ENCODE measurements at regions not wholly inside any gene's neighbourhood (a gene's known extent, or its start where the extent isn't known, plus 50 kb on each side); places are given as distances from the start of the nearest gene placed in this dataset.

DNA sequence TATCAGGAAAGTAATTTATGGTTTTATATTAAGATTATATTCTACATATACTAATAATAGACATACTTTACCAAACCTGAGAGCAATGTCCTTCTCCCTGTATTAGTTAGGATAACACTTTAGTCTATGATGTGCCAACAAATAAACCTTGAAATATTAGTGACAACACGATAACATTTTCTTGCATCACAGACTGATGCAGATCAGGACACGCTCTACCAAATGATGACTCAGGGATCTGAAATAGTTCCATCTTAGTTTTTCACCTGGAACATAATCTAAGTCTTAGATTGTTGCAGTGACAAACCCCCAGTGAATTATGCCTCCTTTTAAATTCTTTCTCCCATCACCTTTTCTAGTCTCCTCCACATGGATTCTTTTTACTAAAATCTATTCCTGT is 214.2 kb downstream of the CLCN4 start:
- WGBS, 2 experiments (ENCODE audit: extremely low coverage in 2 of 2, insufficient read length in 1 of 2) = no CpG with 5 or more reads among the region's 2 CpGs

More for the DNA sequence above, 214.2 kb downstream of the CLCN4 start:
- Histone ChIP-seq H3K56ac (ENCODE audit: extremely low read depth, insufficient read depth, low read length) (no peak overlapping the region), H2BK20ac (ENCODE audit: low read depth, low read length) (no peak overlapping the region), H3K79me1 (ENCODE audit: low read depth in 1 of 2, low read length in 2 of 2) (no peaks in the 10 kb centered on the region), H3K4me2 (ENCODE audit: low read depth, low read length) (no peak overlapping the region), H2AFZ (replicated peaks; ENCODE audit: low read length, poor library complexity) (no peak overlapping the region), H2BK15ac (ENCODE audit: low read depth, low read length) (no peak overlapping the region), H2BK120ac (ENCODE audit: low read depth, low read length) (no peak overlapping the region), H2BK5ac (ENCODE audit: low read depth, low read length, poor library complexity, severe bottlenecking) (no peak overlapping the region), H4K20me1 (ENCODE audit: insufficient read depth, low read length) (no peaks in the 10 kb centered on the region), H3K9me1 (ENCODE audit: insufficient read depth, low read length) (no peaks in the 10 kb centered on the region), H3K36me3 (ENCODE audit: control insufficient read depth, insufficient read depth, low read length) (no peaks in the 10 kb centered on the region), H3K27me3 (ENCODE audit: control insufficient read depth, insufficient read depth, low read length) (no peaks in the 10 kb centered on the region), H3K4me1 (ENCODE audit: control insufficient read depth, insufficient read depth, low read length) (no peaks in the 10 kb centered on the region), H4K5ac (ENCODE audit: low read depth, low read length) (no peak overlapping the region), H3K4me3 (ENCODE audit: insufficient read depth, low read depth, low read length) (no peak overlapping the region), H4K91ac (ENCODE audit: insufficient read depth, low read depth, low read length) (no peak overlapping the region), H2AK9ac (replicated peaks; ENCODE audit: low read depth, low read length, poor library complexity) (no peak overlapping the region), H3K18ac (ENCODE audit: low read depth, low read length) (no peak overlapping the region), H4K8ac (ENCODE audit: low read depth in 2 of 2, low read length in 2 of 2) (no peak overlapping the region), H3K27ac (ENCODE audit: insufficient read depth, low read length) (no peak overlapping the region), H3K14ac (replicated peaks; ENCODE audit: low read depth, low read length) (no peak overlapping the region), H3K4ac (ENCODE audit: low read depth, low read length) (no peak overlapping the region), H2AK5ac (ENCODE audit: low read depth, low read length) (no peak overlapping the region), H3K9ac (ENCODE audit: low read depth, low read length) (no peak overlapping the region), H3K23ac (ENCODE audit: low read depth, low read length) (no peak overlapping the region), H3K9me3 (ENCODE audit: control insufficient read depth, insufficient read depth, low read length) (peaks cover 3% of the 10 kb centered on the region)
- ChIA-PET CTCF (no interaction called here), POLR2A (ENCODE audit: unreplicated experiment) (no interaction called here)
- BruUV-seq (replicated peaks) = no TSS peak
- ATAC-seq (ENCODE audit: low read depth) (no peak), DNase-seq (no peak)
- TF ChIP-seq NFE2L2 (IDR thresholded peaks at IDR 0.05; ENCODE audit: low read depth, low read length) = no peak
- TF ChIP-seq MAZ (IDR thresholded peaks at IDR 0.05; ENCODE audit: borderline replicate concordance, low read depth, low read length) = no peak
- TF ChIP-seq, protein P1, sequence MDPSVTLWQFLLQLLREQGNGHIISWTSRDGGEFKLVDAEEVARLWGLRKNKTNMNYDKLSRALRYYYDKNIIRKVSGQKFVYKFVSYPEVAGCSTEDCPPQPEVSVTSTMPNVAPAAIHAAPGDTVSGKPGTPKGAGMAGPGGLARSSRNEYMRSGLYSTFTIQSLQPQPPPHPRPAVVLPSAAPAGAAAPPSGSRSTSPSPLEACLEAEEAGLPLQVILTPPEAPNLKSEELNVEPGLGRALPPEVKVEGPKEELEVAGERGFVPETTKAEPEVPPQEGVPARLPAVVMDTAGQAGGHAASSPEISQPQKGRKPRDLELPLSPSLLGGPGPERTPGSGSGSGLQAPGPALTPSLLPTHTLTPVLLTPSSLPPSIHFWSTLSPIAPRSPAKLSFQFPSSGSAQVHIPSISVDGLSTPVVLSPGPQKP (IDR thresholded peaks at IDR 0.05; ENCODE audit: borderline replicate concordance, low read depth, low read length) = no peak
- no peak for TF ChIP-seq CEBPB (IDR thresholded peaks at IDR 0.05; ENCODE audit: low read depth, low read length)
- dilution Hi-C loops (cut with HindIII; ENCODE audit: low sequenced_read_pairs, unreplicated experiment) = no loop called here
- intact Hi-C loops (cut with micrococcal nuclease) = no loop called here
- in situ Hi-C loops (cut with MboI; ENCODE audit: low sequenced_read_pairs) = no loop called here

Measured in IMR-90 (cell line).